IMR-90 (cell line): ENCODE measurements at regions not wholly inside any gene's neighbourhood (a gene's known extent, or its start where the extent isn't known, plus 50 kb on each side); places are given as distances from the start of the nearest gene placed in this dataset.

Source experiments
- ATAC-seq: fragments of 200-7000 bp; cut with Tn5 transposase; 2 replicates; pipeline ENCODE4 v1.9.1; 2020; ENCODE audit warnings: low read depth, mild to moderate bottlenecking, moderate library complexity
- BruUV-seq: library from RNA; stranded (reverse); fragments of 400-500 nt; replicated peaks from 2 replicates; lab custom pipeline; 2021; lab: Mats Ljungman, UMichigan
- CTCF ChIA-PET: fragments of 300-600 bp; formaldehyde crosslinking; extraction: SDS; loops from one replicate; lab custom pipeline; 2021; ENCODE audit warnings: antibody characterized with exemption; lab: Yijun Ruan, JAX
- POLR2A ChIA-PET: fragments of 300-600 bp; sonication (Branson Sonifier 250); formaldehyde crosslinking; loops from one replicate; lab custom pipeline; 2022; ENCODE audit warnings: antibody characterized with exemption; ENCODE audit not compliant: unreplicated experiment; lab: Charles Lee
- DNase-seq: peaks from one replicate; pipeline ENCODE4 v3.0.0; 2013
- H2AFZ ChIP-seq: replicated peaks from 2 replicates; pipeline ENCODE3; 2013; ENCODE audit warnings: low read length, mild to moderate bottlenecking; ENCODE audit not compliant: poor library complexity
- H2AK5ac ChIP-seq: 2 replicates; pipeline ENCODE4 v1.6.1; 2013; ENCODE audit warnings: low read depth, low read length, inconsistent platforms
- H2AK9ac ChIP-seq: replicated peaks from 2 replicates; pipeline ENCODE3; 2013; ENCODE audit warnings: mild to moderate bottlenecking, low read depth, low read length, moderate library complexity; ENCODE audit not compliant: poor library complexity
- H2BK120ac ChIP-seq: 2 replicates; pipeline ENCODE4 v1.6.1; 2013; ENCODE audit warnings: low read depth, low read length, inconsistent platforms
- H2BK15ac ChIP-seq: 3 replicates; pipeline ENCODE4 v1.6.1; 2013; ENCODE audit warnings: low read depth, low read length, inconsistent platforms
- H2BK20ac ChIP-seq: 2 replicates; pipeline ENCODE4 v1.6.1; 2013; ENCODE audit warnings: low read depth, mild to moderate bottlenecking, inconsistent platforms, low read length, moderate library complexity
- H2BK5ac ChIP-seq: 2 replicates; pipeline ENCODE4 v1.6.1; 2013; ENCODE audit warnings: mild to moderate bottlenecking, low read depth, low read length, inconsistent platforms; ENCODE audit not compliant: poor library complexity, severe bottlenecking
- H3K14ac ChIP-seq: replicated peaks from 2 replicates; pipeline ENCODE4 v1.6.1; 2013; ENCODE audit warnings: low read depth, low read length, inconsistent platforms
- H3K18ac ChIP-seq: 2 replicates; pipeline ENCODE4 v1.6.1; 2013; ENCODE audit warnings: low read depth, low read length, control low read depth
- H3K23ac ChIP-seq: 2 replicates; pipeline ENCODE4 v1.6.1; 2013; ENCODE audit warnings: low read depth, low read length, inconsistent platforms
- H3K27ac ChIP-seq: 2 replicates; pipeline ENCODE4 v1.5.1; 2013; ENCODE audit warnings: mild to moderate bottlenecking, control low read depth, low read length; ENCODE audit not compliant: insufficient read depth
- H3K27me3 ChIP-seq: 2 replicates; pipeline ENCODE4 v1.6.1; 2013; ENCODE audit warnings: low read length; ENCODE audit not compliant: control insufficient read depth, insufficient read depth
- H3K36me3 ChIP-seq: 2 replicates; pipeline ENCODE4 v1.6.1; 2013; ENCODE audit warnings: low read length, mixed read lengths; ENCODE audit not compliant: control insufficient read depth, insufficient read depth
- H3K4ac ChIP-seq: 2 replicates; pipeline ENCODE4 v1.6.1; 2013; ENCODE audit warnings: low read depth, low read length, inconsistent platforms
- H3K4me1 ChIP-seq: 2 replicates; pipeline ENCODE4 v1.6.1; 2013; ENCODE audit warnings: low read length, mixed read lengths; ENCODE audit not compliant: control insufficient read depth, insufficient read depth
- H3K4me2 ChIP-seq: 2 replicates; pipeline ENCODE4 v1.6.1; 2013; ENCODE audit warnings: low read depth, mild to moderate bottlenecking, control low read depth, low read length, moderate library complexity
- H3K4me3 ChIP-seq: 2 replicates; pipeline ENCODE4 v1.5.1; 2013; ENCODE audit warnings: low read depth, mild to moderate bottlenecking, control low read depth, low read length, moderate library complexity; ENCODE audit not compliant: insufficient read depth
- H3K56ac ChIP-seq: 2 replicates; pipeline ENCODE4 v1.6.1; 2013; ENCODE audit warnings: low read length, inconsistent platforms; ENCODE audit not compliant: insufficient read depth; ENCODE audit errors: extremely low read depth
- H3K79me1 ChIP-seq, 2 experiments: 2 replicates each; pipeline ENCODE4 v1.6.1; 2013; ENCODE audit warnings: low read length in 2 of 2, inconsistent platforms in 1 of 2, low read depth in 1 of 2
- H3K9ac ChIP-seq: 2 replicates; pipeline ENCODE4 v1.6.1; 2013; ENCODE audit warnings: low read depth, low read length, control low read depth
- H3K9me1 ChIP-seq: 2 replicates; pipeline ENCODE4 v1.6.1; 2013; ENCODE audit warnings: low read length, inconsistent platforms; ENCODE audit not compliant: insufficient read depth
- H3K9me3 ChIP-seq: 2 replicates; pipeline ENCODE4 v1.6.1; 2013; ENCODE audit warnings: low read length; ENCODE audit not compliant: control insufficient read depth, insufficient read depth
- H4K20me1 ChIP-seq: 2 replicates; pipeline ENCODE4 v1.6.1; 2013; ENCODE audit warnings: low read length, inconsistent platforms; ENCODE audit not compliant: insufficient read depth
- H4K5ac ChIP-seq: 2 replicates; pipeline ENCODE4 v1.6.1; 2013; ENCODE audit warnings: mild to moderate bottlenecking, low read depth, low read length, control low read depth
- H4K8ac ChIP-seq, 2 experiments: 2 replicates each; pipeline ENCODE4 v1.6.1; 2013; ENCODE audit warnings: low read depth in 2 of 2, low read length in 2 of 2, control low read depth in 1 of 2, inconsistent platforms in 1 of 2
- H4K91ac ChIP-seq: 2 replicates; pipeline ENCODE4 v1.6.1; 2013; ENCODE audit warnings: low read depth, low read length, inconsistent platforms; ENCODE audit not compliant: insufficient read depth
- MAFK ChIP-seq: IDR thresholded peaks from 2 replicates; pipeline ENCODE4 v1.6.1; 2012; ENCODE audit warnings: low read depth, low read length, improper control_type of control experiment
- WGBS, 2 experiments: methylation state at CpG; one replicate each; pipeline versions ENCODE4 v1.1.5 to v1.1.7; 2013; ENCODE audit warnings: missing lambda C conversion rate in 2 of 2; ENCODE audit not compliant: insufficient read length in 1 of 2; ENCODE audit errors: extremely low coverage in 2 of 2; 5-methylcytosine and 5-hydroxymethylcytosine counted together
- dilution Hi-C: fragments of 300-500 bp; cut with HindIII; formaldehyde crosslinking; loops from one replicate; pipeline ENCODE4 v1.14.3; 2018; ENCODE audit warnings: low sequenced_read_pairs; ENCODE audit not compliant: unreplicated experiment
- in situ Hi-C: fragments of 300-500 bp; cut with MboI; formaldehyde crosslinking; loops from 3 replicates; pipeline ENCODE4 v1.14.3; 2019; ENCODE audit warnings: low sequenced_read_pairs, inconsistent platforms, mixed read lengths
- intact Hi-C: fragments of 100-400 bp; cut with micrococcal nuclease; formaldehyde crosslinking; loops from 2 replicates; pipeline ENCODE4 v1.10.0; 2022

GRCh38 chr10:94268652-94269051, 94.1 kb downstream of the NOC3L start:
- no peak overlapping the region for H2BK20ac ChIP-seq
- no peaks in the 10 kb centered on the region for H3K9me1 ChIP-seq
- H3K4me2 ChIP-seq: no peak overlapping the region
- dilution Hi-C loops: no loop called here
- ChIA-PET POLR2A (no interaction called here), CTCF (no interaction called here)
- H3K4me1 ChIP-seq: no peaks in the 10 kb centered on the region
- in situ Hi-C loops: no loop called here
- DNase-seq (no peak), ATAC-seq (no peak)
- H3K14ac ChIP-seq: no peak overlapping the region
- H3K56ac ChIP-seq: no peak overlapping the region
- no peak overlapping the region for H2AK5ac ChIP-seq
- H2AK9ac ChIP-seq: no peak overlapping the region
- H3K23ac ChIP-seq: no peak overlapping the region
- no peak overlapping the region for H3K27ac ChIP-seq
- H3K18ac ChIP-seq: no peak overlapping the region
- no peak overlapping the region for H3K4me3 ChIP-seq
- H2BK5ac ChIP-seq: no peak overlapping the region
- no peak overlapping the region for H4K5ac ChIP-seq
- H3K79me1 ChIP-seq: no peaks in the 10 kb centered on the region
- no peak for TF ChIP-seq MAFK
- no peak overlapping the region for H3K9ac ChIP-seq
- no peak overlapping the region for H2BK120ac ChIP-seq
- H2BK15ac ChIP-seq: no peak overlapping the region
- H4K8ac ChIP-seq: no peak overlapping the region
- no peak overlapping the region for H2AFZ ChIP-seq
- no peaks in the 10 kb centered on the region for H3K27me3 ChIP-seq
- H3K4ac ChIP-seq: no peak overlapping the region
- no TSS peak for BruUV-seq
- H3K36me3 ChIP-seq: no peaks in the 10 kb centered on the region
- intact Hi-C loops: no loop called here
- WGBS, 2 experiments: 42% methylated on average over 2 of the region's 6 CpGs; no CpG with 5 or more reads in 1 of the 2 experiments
- no peaks in the 10 kb centered on the region for H4K20me1 ChIP-seq
- no peak overlapping the region for H4K91ac ChIP-seq
- peaks cover 5% of the 10 kb centered on the region for H3K9me3 ChIP-seq
